SH-SY5Y (cell line): ENCODE measurements at regions not wholly inside any gene's neighbourhood (a gene's known extent, or its start where the extent isn't known, plus 50 kb on each side); places are given as distances from the start of the nearest gene placed in this dataset.

ENCODE experiments used
- GATA2 ChIP-seq: IDR thresholded peaks from 2 replicates; pipeline ENCODE4 v1.6.1; 2011; ENCODE audit warnings: mild to moderate bottlenecking, low read depth, low read length
- GATA3 ChIP-seq: IDR thresholded peaks from 2 replicates; pipeline ENCODE4 v1.6.1; 2011; ENCODE audit warnings: low read depth, mild to moderate bottlenecking, low read length, moderate library complexity

DNA sequence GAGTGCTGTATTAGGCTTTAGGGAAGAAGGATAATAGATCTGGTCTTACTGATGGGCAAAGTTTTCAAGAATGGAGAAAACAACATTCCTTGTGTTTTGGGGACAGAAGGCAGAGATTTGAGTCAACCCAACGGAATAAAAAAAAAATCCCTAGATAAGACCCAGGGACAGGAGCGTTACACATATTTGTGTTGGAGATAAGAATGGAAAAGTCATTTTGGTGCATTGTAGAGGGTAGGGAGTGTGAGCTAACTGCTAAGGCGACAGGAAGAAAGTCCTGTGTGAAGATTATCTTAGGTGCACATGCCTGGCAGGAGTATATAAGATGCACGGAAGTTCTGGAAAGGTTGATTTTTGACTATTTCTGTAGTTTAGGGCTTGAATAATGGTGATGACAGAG is 450.3 kb upstream of the ARGLU1 start:
- TF ChIP-seq GATA3 (no peak), GATA2 (no peak)
